Mesenchymal stem cell (in vitro differentiated cells and primary cell): ENCODE measurements at regions not wholly inside any gene's neighbourhood (a gene's known extent, or its start where the extent isn't known, plus 50 kb on each side); places are given as distances from the start of the nearest gene placed in this dataset.

Source experiments
- DNase-seq: peaks from one replicate; pipeline ENCODE4 v3.0.0-alpha.2; 2013
- H2AFZ ChIP-seq: one replicate; pipeline ENCODE4 v1.6.1; 2013; ENCODE audit warnings: low read depth, mild to moderate bottlenecking, control low read depth, inconsistent platforms, low read length, moderate library complexity
- H2AK5ac ChIP-seq: 2 replicates; pipeline ENCODE4 v1.6.1; 2013; ENCODE audit warnings: low read length, moderate library complexity, mild to moderate bottlenecking, inconsistent platforms; ENCODE audit not compliant: severe bottlenecking
- H2BK120ac ChIP-seq: one replicate; pipeline ENCODE4 v1.6.1; 2013; ENCODE audit warnings: low read depth, mild to moderate bottlenecking, inconsistent platforms, low read length, moderate library complexity
- H2BK12ac ChIP-seq, 2 experiments: one replicate each; pipeline ENCODE4 v1.6.1; 2013; ENCODE audit warnings: inconsistent platforms in 2 of 2, low read length in 2 of 2, mild to moderate bottlenecking in 2 of 2, moderate library complexity in 2 of 2, control low read depth in 1 of 2
- H2BK15ac ChIP-seq: one replicate; pipeline ENCODE4 v1.6.1; 2013; ENCODE audit warnings: mild to moderate bottlenecking, low read depth, inconsistent platforms; ENCODE audit not compliant: poor library complexity, severe bottlenecking
- H2BK5ac ChIP-seq: 2 replicates; pipeline ENCODE4 v1.6.1; 2013; ENCODE audit warnings: low read depth, mild to moderate bottlenecking, low read length, control low read depth, inconsistent platforms; ENCODE audit not compliant: poor library complexity, severe bottlenecking
- H3K14ac ChIP-seq, 2 experiments: one replicate each; pipeline ENCODE4 v1.6.1; 2013; ENCODE audit warnings: inconsistent platforms in 2 of 2, low read length in 2 of 2, control low read depth in 1 of 2, mild to moderate bottlenecking in 1 of 2, moderate library complexity in 1 of 2
- H3K18ac ChIP-seq, 2 experiments: one replicate each; pipeline ENCODE4 v1.6.1; 2013; ENCODE audit warnings: inconsistent platforms in 2 of 2, low read length in 2 of 2, control low read depth in 1 of 2, low read depth in 1 of 2, mild to moderate bottlenecking in 1 of 2
- H3K23ac ChIP-seq, 2 experiments: one replicate each; pipeline ENCODE4 v1.6.1; 2013; ENCODE audit warnings: inconsistent platforms in 2 of 2, low read length in 2 of 2, mild to moderate bottlenecking in 2 of 2, moderate library complexity in 2 of 2, control low read depth in 1 of 2
- H3K27ac ChIP-seq: 2 replicates; pipeline ENCODE4 v1.5.1; 2013; ENCODE audit warnings: mild to moderate bottlenecking, moderate library complexity, low read length, control low read depth, inconsistent platforms; ENCODE audit not compliant: poor library complexity, severe bottlenecking
- H3K27me3 ChIP-seq, 2 experiments: 2 replicates each; pipeline versions ENCODE4 v1.6.1 to v1.7.0; 2013; ENCODE audit warnings: low read length in 2 of 2, mild to moderate bottlenecking in 2 of 2, moderate library complexity in 2 of 2, control low read depth in 1 of 2, inconsistent platforms in 1 of 2; ENCODE audit not compliant: control insufficient read depth in 1 of 2, insufficient read depth in 1 of 2
- H3K36me3 ChIP-seq, 2 experiments: 2 replicates each; pipeline versions ENCODE4 v1.6.1 to v1.7.0; 2013; ENCODE audit warnings: low read length in 2 of 2, control low read depth in 1 of 2, inconsistent platforms in 1 of 2, low read depth in 1 of 2, mild to moderate bottlenecking in 1 of 2; ENCODE audit not compliant: insufficient read depth in 2 of 2, control insufficient read depth in 1 of 2
- H3K4ac ChIP-seq, 2 experiments: one replicate each; pipeline ENCODE4 v1.6.1; 2013; ENCODE audit warnings: inconsistent platforms in 2 of 2, low read length in 2 of 2, mild to moderate bottlenecking in 2 of 2, moderate library complexity in 2 of 2, control low read depth in 1 of 2, low read depth in 1 of 2
- H3K4me1 ChIP-seq: 2 replicates; pipeline ENCODE4 v1.6.1; 2013; ENCODE audit warnings: low read depth, low read length, control low read depth; ENCODE audit not compliant: control insufficient read depth, insufficient read depth
- H3K4me2 ChIP-seq: 2 replicates; pipeline ENCODE4 v1.6.1; 2013; ENCODE audit warnings: low read length, mild to moderate bottlenecking, inconsistent platforms; ENCODE audit not compliant: poor library complexity, severe bottlenecking
- H3K4me3 ChIP-seq, 2 experiments: 2 replicates each; pipeline versions ENCODE4 v1.5.1 to v1.7.0; 2013; ENCODE audit warnings: low read length in 2 of 2, mild to moderate bottlenecking in 2 of 2, control low read depth in 1 of 2, low read depth in 1 of 2; ENCODE audit not compliant: insufficient read depth in 1 of 2
- H3K79me1 ChIP-seq: replicated peaks from 2 replicates; pipeline ENCODE4 v1.6.1; 2013; ENCODE audit warnings: mild to moderate bottlenecking, control low read depth, low read length, inconsistent platforms; ENCODE audit not compliant: poor library complexity, severe bottlenecking
- H3K9ac ChIP-seq: 2 replicates; pipeline ENCODE4 v1.7.0; 2013; ENCODE audit warnings: mild to moderate bottlenecking, low read length, moderate library complexity
- H3K9me3 ChIP-seq: 2 replicates; pipeline ENCODE4 v1.7.0; 2013; ENCODE audit warnings: mild to moderate bottlenecking, low read length; ENCODE audit not compliant: control insufficient read depth
- H4K8ac ChIP-seq: one replicate; pipeline ENCODE4 v1.6.1; 2013; ENCODE audit warnings: inconsistent platforms, mild to moderate bottlenecking, low read length, moderate library complexity
- H4K91ac ChIP-seq: one replicate; pipeline ENCODE4 v1.6.1; 2013; ENCODE audit warnings: mild to moderate bottlenecking, low read length, inconsistent platforms
- WGBS: methylation state at CpG from one replicate; pipeline ENCODE4 v1.1.7; 2013; ENCODE audit warnings: mixed read lengths; 5-methylcytosine and 5-hydroxymethylcytosine counted together

- Histone ChIP-seq H3K23ac (no peak overlapping the region), H3K79me1 (no peaks in the 10 kb centered on the region), H3K36me3 (no peaks in the 10 kb centered on the region), H3K27me3 (no peaks in the 10 kb centered on the region), H2AFZ (no peak overlapping the region), H2AK5ac (no peak overlapping the region), H3K27ac (no peak overlapping the region), H2BK5ac (no peak overlapping the region), H3K9me3 (no peaks in the 10 kb centered on the region), H3K18ac (no peak overlapping the region), H3K9ac (no peak overlapping the region), H3K4me1 (no peaks in the 10 kb centered on the region), H2BK15ac (no peak overlapping the region), H3K4me2 (no peak overlapping the region), H3K4ac (no peak overlapping the region), H3K4me3 (no peak overlapping the region), H2BK12ac (no peak overlapping the region), H4K91ac (no peak overlapping the region), H4K8ac (no peak overlapping the region), H3K14ac (no peak overlapping the region), H2BK120ac (no peak overlapping the region)
- DNase-seq: no peak
- 52% methylated on average over 7 of the region's 7 CpGs for WGBS
Measured at GRCh38 chr11:134993691-134994243, 581.7 kb upstream of the B3GAT1 start.

GRCh38 chr11:134992981-134993380 is 580.9 kb upstream of the B3GAT1 start:
- Histone ChIP-seq H2AFZ (no peak overlapping the region), H3K4ac (no peak overlapping the region), H3K27ac (no peak overlapping the region), H3K4me3 (no peak overlapping the region), H4K8ac (no peak overlapping the region), H2BK120ac (no peak overlapping the region), H2BK15ac (no peak overlapping the region), H3K9ac (no peak overlapping the region), H2BK5ac (no peak overlapping the region), H3K9me3 (no peaks in the 10 kb centered on the region), H4K91ac (no peak overlapping the region), H2AK5ac (no peak overlapping the region), H3K36me3 (no peaks in the 10 kb centered on the region), H3K18ac (no peak overlapping the region), H3K4me2 (no peak overlapping the region), H3K79me1 (no peaks in the 10 kb centered on the region), H2BK12ac (no peak overlapping the region), H3K23ac (no peak overlapping the region), H3K27me3 (no peaks in the 10 kb centered on the region), H3K4me1 (no peaks in the 10 kb centered on the region), H3K14ac (no peak overlapping the region)
- no peak for DNase-seq
- 61% methylated on average over 6 of the region's 6 CpGs for WGBS

GRCh38 chr11:134988495-134988894 is 576.5 kb upstream of the B3GAT1 start:
- H3K4me1 ChIP-seq: no peaks in the 10 kb centered on the region
- H2BK5ac ChIP-seq: no peak overlapping the region
- no peak overlapping the region for H3K23ac ChIP-seq
- H2BK120ac ChIP-seq: no peak overlapping the region
- no peak overlapping the region for H4K91ac ChIP-seq
- H3K27me3 ChIP-seq: peaks cover 0 to 4% of the 10 kb centered on the region in 2 experiments
- no peak overlapping the region for H3K9ac ChIP-seq
- no peak overlapping the region for H2AFZ ChIP-seq
- H3K4me3 ChIP-seq: no peak overlapping the region
- no peak overlapping the region for H3K27ac ChIP-seq
- 52% methylated on average over 4 of the region's 4 CpGs for WGBS
- H3K4ac ChIP-seq: no peak overlapping the region
- H3K36me3 ChIP-seq: no peaks in the 10 kb centered on the region
- H3K4me2 ChIP-seq: no peak overlapping the region
- no peak for DNase-seq
- H2AK5ac ChIP-seq: no peak overlapping the region
- no peaks in the 10 kb centered on the region for H3K79me1 ChIP-seq
- no peak overlapping the region for H2BK12ac ChIP-seq
- no peak overlapping the region for H3K18ac ChIP-seq
- no peak overlapping the region for H4K8ac ChIP-seq
- no peaks in the 10 kb centered on the region for H3K9me3 ChIP-seq
- no peak overlapping the region for H3K14ac ChIP-seq
- no peak overlapping the region for H2BK15ac ChIP-seq

- Histone ChIP-seq H4K8ac (no peak overlapping the region), H3K79me1 (no peaks in the 10 kb centered on the region), H3K4me3 (no peak overlapping the region), H3K27me3 (peaks cover 0 to 4% of the 10 kb centered on the region in 2 experiments), H4K91ac (no peak overlapping the region), H3K18ac (no peak overlapping the region), H3K27ac (no peak overlapping the region), H3K14ac (no peak overlapping the region), H2AFZ (no peak overlapping the region), H3K23ac (no peak overlapping the region), H3K4ac (no peak overlapping the region), H3K9me3 (no peaks in the 10 kb centered on the region), H2BK120ac (no peak overlapping the region), H3K4me1 (no peaks in the 10 kb centered on the region), H2BK12ac (no peak overlapping the region), H3K36me3 (no peaks in the 10 kb centered on the region), H2AK5ac (no peak overlapping the region), H3K9ac (no peak overlapping the region), H3K4me2 (no peak overlapping the region), H2BK15ac (no peak overlapping the region), H2BK5ac (no peak overlapping the region)
- no peak for DNase-seq
- WGBS: 89% methylated on average over 8 of the region's 8 CpGs
Measured at GRCh38 chr11:134987822-134988221, 575.8 kb upstream of the B3GAT1 start.
